GM21528 (cell line): ENCODE measurements at regions not wholly inside any gene's neighbourhood (a gene's known extent, or its start where the extent isn't known, plus 50 kb on each side); places are given as distances from the start of the nearest gene placed in this dataset.

Experiments
- ATAC-seq: cut with Tn5 transposase; IDR thresholded peaks from one replicate; pipeline ENCODE4 v1.9.1; 2021; ENCODE audit warnings: mild to moderate bottlenecking, moderate library complexity; ENCODE audit not compliant: unreplicated experiment, low FRiP score

GRCh38 chr18:78687736-78688135 is 291.9 kb upstream of the SALL3 start:
- no peak for ATAC-seq

GRCh38 chr18:78688249-78688648 is 291.4 kb upstream of the SALL3 start:
- no peak for ATAC-seq

GRCh38 chr18:78688916-78689315 is 290.7 kb upstream of the SALL3 start:
- ATAC-seq, result no peak

GRCh38 chr18:78689606-78690005 is 290.0 kb upstream of the SALL3 start:
- ATAC-seq, result no peak

- ATAC-seq, result no peak
Observed at GRCh38 chr18:78692105-78692504, 287.5 kb upstream of the SALL3 start.

GRCh38 chr18:78693429-78693828 is 286.2 kb upstream of the SALL3 start:
- no peak for ATAC-seq

- no peak for ATAC-seq
Observed at GRCh38 chr18:78696698-78697435, 282.8 kb upstream of the SALL3 start.

- ATAC-seq, result no peak
Observed at GRCh38 chr18:78697446-78697845, 282.2 kb upstream of the SALL3 start.

- no peak for ATAC-seq
Observed at GRCh38 chr18:78698914-78699313, 280.7 kb upstream of the SALL3 start.

- no peak for ATAC-seq
Observed at GRCh38 chr18:78699499-78699898, 280.1 kb upstream of the SALL3 start.

- ATAC-seq, result no peak
Observed at GRCh38 chr18:78701771-78702396, 277.7 kb upstream of the SALL3 start.

GRCh38 chr18:78703291-78703690 is 276.3 kb upstream of the SALL3 start:
- ATAC-seq, result no peak

GRCh38 chr18:78704971-78705461 is 274.6 kb upstream of the SALL3 start:
- ATAC-seq, result no peak

- no peak for ATAC-seq
Observed at GRCh38 chr18:78709261-78709809, 270.3 kb upstream of the SALL3 start.

- no peak for ATAC-seq
Observed at GRCh38 chr18:78711316-78711715, 268.3 kb upstream of the SALL3 start.

- ATAC-seq, result no peak
Observed at GRCh38 chr18:78711971-78712370, 267.6 kb upstream of the SALL3 start.

- ATAC-seq, result no peak
Observed at GRCh38 chr18:78713069-78713468, 266.5 kb upstream of the SALL3 start.

GRCh38 chr18:78713726-78714125 is 265.9 kb upstream of the SALL3 start:
- ATAC-seq, result no peak

GRCh38 chr18:78716022-78716421 is 263.6 kb upstream of the SALL3 start:
- no peak for ATAC-seq

GRCh38 chr18:78716581-78716980 is 263.0 kb upstream of the SALL3 start:
- ATAC-seq, result no peak

GRCh38 chr18:78717051-78717765 is 262.4 kb upstream of the SALL3 start:
- ATAC-seq, result no peak
